Small intestine (tissue), 7 donors: ENCODE measurements at regions not wholly inside any gene's neighbourhood (a gene's known extent, or its start where the extent isn't known, plus 50 kb on each side); places are given as distances from the start of the nearest gene placed in this dataset.
"Not testable (repeated sequence)": the region's sequence is repeated elsewhere in the genome, so short reads cannot be mapped to it uniquely, and the experiment has no call there.

Experiments used
- DNase-seq, 2 donors: peaks; one replicate each; pipeline versions ENCODE4 v3.0.0 to v3.0.0-alpha.2; 2013
- FAIRE-seq: peaks from 2 replicates; lab custom pipeline; 2012; peaks lifted over from hg19 to GRCh38; lab: Jason Lieb, UNC
- H3K27ac ChIP-seq, 3 donors: one replicate each; pipeline ENCODE4 v1.5.1; 2013; ENCODE audit warnings: low read length in 2 of 3, mild to moderate bottlenecking in 2 of 3, control low read depth in 1 of 3, inconsistent platforms in 1 of 3, low read depth in 1 of 3, moderate library complexity in 1 of 3
- H3K27me3 ChIP-seq, 3 donors: one replicate each; pipeline ENCODE4 v1.6.1; 2013; ENCODE audit warnings: low read length in 3 of 3, inconsistent platforms in 1 of 3; ENCODE audit not compliant: control insufficient read depth in 3 of 3, insufficient read depth in 3 of 3
- H3K36me3 ChIP-seq, 3 donors: one replicate each; pipeline ENCODE4 v1.6.1; 2013; ENCODE audit warnings: low read length in 3 of 3, inconsistent platforms in 1 of 3, low read depth in 1 of 3, mild to moderate bottlenecking in 1 of 3, moderate library complexity in 1 of 3; ENCODE audit not compliant: control insufficient read depth in 3 of 3, insufficient read depth in 2 of 3
- H3K4me1 ChIP-seq, 3 donors: one replicate each; pipeline ENCODE4 v1.6.1; 2013; ENCODE audit warnings: low read length in 2 of 3, inconsistent platforms in 1 of 3, low read depth in 1 of 3, mild to moderate bottlenecking in 1 of 3, moderate library complexity in 1 of 3; ENCODE audit not compliant: control insufficient read depth in 3 of 3, insufficient read depth in 2 of 3
- H3K4me3 ChIP-seq, 3 donors: one replicate each; pipeline ENCODE4 v1.5.1; 2013; ENCODE audit warnings: low read length in 3 of 3, control low read depth in 1 of 3, inconsistent platforms in 1 of 3, low read depth in 1 of 3, mild to moderate bottlenecking in 1 of 3, moderate library complexity in 1 of 3
- H3K9me3 ChIP-seq, 2 donors: one replicate each; pipeline ENCODE4 v1.6.1; 2013; ENCODE audit warnings: low read depth in 1 of 2, low read length in 1 of 2; ENCODE audit not compliant: control insufficient read depth in 2 of 2, insufficient read depth in 1 of 2
- WGBS, 3 donors: extraction: QIAGEN DNeasy Blood & Tissue Kit; methylation state at CpG; one replicate each; pipeline ENCODE4 v1.1.7; 2013; 5-methylcytosine and 5-hydroxymethylcytosine counted together
- donor health status: healthy with polysubstance abuse.
- donor health status: control.
- donor health status: control.
- donor health status: Bipolar disorder and iron deficiency.
- donor health status: healthy.

DNA sequence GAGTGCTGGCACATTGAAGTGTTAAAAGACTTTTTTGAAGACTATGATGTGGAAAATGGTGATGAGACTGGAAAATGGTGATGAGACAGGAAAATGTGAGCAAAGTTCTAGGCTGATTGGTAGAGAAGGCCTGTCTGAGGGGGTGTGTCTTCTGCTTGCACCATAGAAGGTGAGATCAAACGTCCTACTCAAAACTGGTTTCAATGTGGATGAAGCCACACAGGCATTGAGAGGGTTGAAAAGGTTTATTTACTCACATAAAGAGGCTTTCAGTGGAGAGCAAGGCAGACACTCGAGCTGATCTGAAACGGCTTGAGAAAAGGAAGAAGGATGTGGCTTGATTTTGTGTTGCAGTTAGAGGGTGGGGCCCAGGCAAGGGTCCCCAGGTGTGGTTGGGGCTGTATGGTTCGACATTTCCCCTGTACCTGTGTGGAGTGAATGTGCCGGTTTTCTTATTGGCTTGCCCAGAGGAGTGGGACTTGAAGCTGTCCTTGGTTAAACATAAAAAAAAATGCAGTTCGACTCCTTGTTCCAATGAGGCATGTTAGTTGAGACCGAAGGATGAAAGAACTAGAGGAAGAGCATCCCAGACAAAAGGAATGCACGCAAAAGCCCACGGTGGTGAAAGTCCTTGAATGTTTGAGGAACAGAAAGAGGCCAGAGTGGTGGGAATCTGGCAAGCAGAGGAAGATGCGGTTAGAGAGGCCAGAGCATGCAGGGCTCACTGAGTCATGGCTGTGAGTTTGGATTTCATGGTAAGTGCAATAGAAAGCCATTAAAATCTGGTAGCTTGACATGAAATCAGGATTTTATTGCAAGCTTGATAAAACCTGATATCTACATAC is 172.3 kb downstream of the EPM2A start:
- no peak overlapping the region for H3K4me3 ChIP-seq
- no peaks in the 10 kb centered on the region for H3K36me3 ChIP-seq
- no peaks in the 10 kb centered on the region for H3K4me1 ChIP-seq
- FAIRE-seq (no peak), DNase-seq (no peak)
- H3K9me3 ChIP-seq = no peaks in the 10 kb centered on the region
- 74 to 78% (median 77%) methylated on average over 10 of the region's 10 CpGs for WGBS, 3 donors
- no peak overlapping the region for H3K27ac ChIP-seq
- H3K27me3 ChIP-seq = no peaks in the 10 kb centered on the region

DNA sequence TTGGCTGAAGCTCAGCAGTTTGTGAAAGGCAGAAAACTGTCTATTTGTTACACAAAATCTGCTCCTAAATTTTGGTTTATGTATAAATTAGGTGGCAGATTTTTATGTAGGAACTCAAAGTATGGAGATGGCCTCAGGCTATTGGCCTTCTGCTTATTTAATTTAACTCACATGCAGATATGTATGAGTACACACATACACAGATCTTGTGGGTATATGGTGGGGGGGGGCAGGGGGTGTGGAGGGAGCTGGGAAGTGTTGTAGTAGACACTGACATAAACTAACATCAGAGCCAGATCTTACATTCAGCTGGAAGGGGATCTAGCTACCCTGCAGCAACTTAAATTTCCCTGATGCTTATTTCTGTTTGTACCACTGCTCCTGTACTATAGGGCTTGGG is 170.8 kb downstream of the EPM2A start:
- Histone ChIP-seq H3K4me3 (no peak overlapping the region), H3K36me3 (no peaks in the 10 kb centered on the region), H3K4me1 (no peaks in the 10 kb centered on the region), H3K9me3 (no peaks in the 10 kb centered on the region), H3K27ac (no peak overlapping the region), H3K27me3 (no peaks in the 10 kb centered on the region)
- FAIRE-seq = no peak
- no peak for DNase-seq

DNA sequence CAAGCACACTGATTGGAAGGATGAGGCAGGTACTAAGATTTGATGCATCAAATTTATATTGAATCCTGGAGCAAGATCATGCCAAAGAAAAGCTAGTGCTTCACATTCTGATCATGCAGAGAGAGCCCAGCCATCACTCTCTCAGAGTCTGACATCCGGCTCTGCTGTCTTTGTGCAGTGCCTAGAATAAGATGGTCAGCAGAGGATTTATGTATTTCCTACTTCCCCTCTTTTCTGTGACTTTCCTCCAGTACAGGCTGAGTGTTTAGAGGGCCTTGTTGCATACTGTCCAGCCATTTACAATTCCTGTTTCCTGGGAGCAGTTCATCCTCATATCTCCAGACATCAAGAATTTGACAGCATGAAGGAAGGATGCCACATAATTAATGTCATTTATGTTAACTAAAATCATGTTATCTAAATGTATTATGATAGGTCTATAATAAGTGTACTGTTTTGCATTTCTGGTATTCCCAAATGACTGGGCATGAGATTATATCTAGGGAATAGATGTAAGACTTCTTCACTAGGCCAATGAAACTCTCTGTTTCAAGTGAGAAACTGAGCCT is 167.6 kb downstream of the EPM2A start:
- FAIRE-seq = no peak
- Histone ChIP-seq H3K36me3 (no peaks in the 10 kb centered on the region), H3K9me3 (no peaks in the 10 kb centered on the region), H3K4me1 (no peaks in the 10 kb centered on the region), H3K27ac (no peak overlapping the region), H3K27me3 (no peaks in the 10 kb centered on the region), H3K4me3 (no peak overlapping the region)
- DNase-seq = no peak
- 57 to 81% (median 73%) methylated on average over 1 of the region's 1 CpG for WGBS, 3 donors

DNA sequence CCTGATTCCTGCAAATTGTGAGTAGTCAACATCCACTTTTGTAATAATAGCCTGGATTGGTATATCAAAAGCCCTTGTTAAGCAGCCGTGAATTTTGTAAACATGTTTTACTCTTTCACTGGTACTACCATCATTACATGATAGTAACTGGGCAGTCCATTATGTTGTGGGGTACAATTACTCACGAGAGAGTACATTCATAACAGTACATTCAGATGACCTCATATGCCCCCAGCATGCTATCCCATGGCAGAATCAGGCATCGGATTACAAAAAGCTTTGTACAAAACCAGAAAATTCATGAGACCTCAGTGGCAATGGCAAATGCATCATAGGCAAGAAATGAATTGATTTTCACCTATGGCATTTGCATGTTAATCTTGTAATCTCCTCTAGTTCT is 166.2 kb downstream of the EPM2A start:
- DNase-seq (no peak), FAIRE-seq (no peak)
- H3K27ac ChIP-seq = no peak overlapping the region
- H3K4me3 ChIP-seq = no peak overlapping the region
- H3K4me1 ChIP-seq = no peaks in the 10 kb centered on the region
- peaks cover 0 to 5% of the 10 kb centered on the region in 2 donors for H3K9me3 ChIP-seq
- no peaks in the 10 kb centered on the region for H3K27me3 ChIP-seq
- H3K36me3 ChIP-seq = no peaks in the 10 kb centered on the region
- WGBS, 3 donors = 64 to 66% (median 64%) methylated on average over 3 of the region's 3 CpGs

DNA sequence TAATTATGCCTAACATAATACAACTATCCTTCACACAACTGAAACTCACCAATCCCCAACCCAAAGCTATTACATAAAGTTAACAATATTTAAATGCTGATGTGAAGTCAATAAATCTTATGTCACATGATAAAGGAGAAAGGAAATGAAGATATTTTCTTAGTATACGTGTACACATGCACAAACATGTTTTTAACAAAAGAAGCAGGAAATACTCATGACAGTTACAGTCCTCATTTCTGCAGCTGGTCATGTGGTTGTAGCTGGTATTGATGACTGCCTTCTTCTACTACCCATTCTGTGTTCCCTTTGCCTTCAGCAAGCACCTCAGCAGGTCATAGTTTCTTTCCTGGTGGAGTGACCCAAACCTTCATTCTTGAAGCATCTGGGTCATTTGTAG is 165.0 kb downstream of the EPM2A start:
- not testable (repeated sequence) for FAIRE-seq, H3K4me3 ChIP-seq, DNase-seq, H3K27ac ChIP-seq, H3K36me3 ChIP-seq, H3K27me3 ChIP-seq, H3K4me1 ChIP-seq
- 68 to 91% (median 69%) methylated on average over 1 of the region's 1 CpG for WGBS, 3 donors
- H3K9me3 ChIP-seq = peaks cover 0 to 10% of the 10 kb centered on the region in 2 donors

DNA sequence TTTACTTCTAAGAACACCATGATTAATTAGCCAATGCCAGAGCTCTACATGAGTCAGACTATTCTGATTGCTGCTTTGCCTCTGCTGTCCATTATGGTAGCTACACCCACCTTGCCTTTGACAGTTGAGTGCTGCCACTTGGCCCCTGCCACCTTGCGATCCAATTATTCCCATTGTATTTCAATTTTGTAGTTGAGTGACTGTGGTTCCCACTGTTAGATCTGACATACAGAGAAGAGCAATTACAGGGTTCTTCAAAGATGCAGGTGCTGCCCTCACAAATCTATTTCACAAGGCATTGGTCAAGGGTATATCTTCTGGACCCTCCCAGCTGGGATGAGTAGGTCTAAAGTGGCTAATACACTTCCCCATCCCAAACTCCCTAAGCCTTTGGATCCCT is 161.1 kb downstream of the EPM2A start:
- H3K27me3 ChIP-seq, H3K4me3 ChIP-seq, H3K4me1 ChIP-seq, DNase-seq, H3K27ac ChIP-seq, FAIRE-seq, H3K36me3 ChIP-seq: not testable (repeated sequence)
- 92 to 99% (median 96%) methylated on average over 1 of the region's 1 CpG for WGBS, 3 donors
- H3K9me3 ChIP-seq = peaks cover 0 to 14% of the 10 kb centered on the region in 2 donors
